ENCODE measurements at regions not wholly inside any gene's neighbourhood (a gene's known extent, or its start where the extent isn't known, plus 50 kb on each side); places are given as distances from the start of the nearest gene placed in this dataset.

GRCh38 chr1:4083231-4084047, 183.4 kb upstream of the C1orf174 start:
- TF ChIP-seq CTCF (IDR thresholded peaks at IDR 0.05; ENCODE audit: insufficient read depth, low read length, poor library complexity, severe bottlenecking) (no peak), EZH2phosphoT487 (conservative IDR thresholded peaks at IDR 0.05; ENCODE audit: low read length) (no peak)
